A549 (cell line): ENCODE measurements at regions not wholly inside any gene's neighbourhood (a gene's known extent, or its start where the extent isn't known, plus 50 kb on each side); places are given as distances from the start of the nearest gene placed in this dataset.

ENCODE experiments used
- ATAC-seq, 2 experiments: fragments of 200-7000 bp in 1 of 2; fragments of >200 bp in 1 of 2; cut with Nextera tagmentation in 1 of 2; cut with Tn5 transposase in 1 of 2; 3 replicates each; pipeline versions ENCODE4 v1.8.0 to v1.9.1; 2018 to 2020; ENCODE audit warnings: mild to moderate bottlenecking in 1 of 2, moderate library complexity in 1 of 2
- CTCF ChIA-PET: fragments of 300-600 bp; sonication (Branson Sonifier 250); formaldehyde crosslinking; extraction: SDS; loops from one replicate; lab custom pipeline; 2021; ENCODE audit warnings: antibody characterized with exemption, inconsistent platforms; lab: Yijun Ruan, JAX
- POLR2A ChIA-PET: fragments of 350-600 bp; formaldehyde crosslinking; extraction: SDS; loops from one replicate; lab custom pipeline; 2021; ENCODE audit warnings: antibody characterized with exemption, inconsistent platforms; lab: Yijun Ruan, JAX
- DNase-seq, 2 experiments: peaks; one replicate each; pipeline versions ENCODE4 v3.0.0 to v3.0.0-alpha.2; 2011 to 2016; ENCODE audit warnings: low read depth in 1 of 2, low spot score in 1 of 2
- FAIRE-seq: peaks from 2 replicates; lab custom pipeline; 2011; peaks lifted over from hg19 to GRCh38; lab: Jason Lieb, UNC
- H3K27ac ChIP-seq, 2 experiments: fragments of >200 bp; sonication (Bioruptor Twin); formaldehyde crosslinking; 3 replicates each; pipeline ENCODE4 v1.5.1; 2016 to 2017
- H3K4me1 ChIP-seq: fragments of >200 bp; sonication (Bioruptor Twin); formaldehyde crosslinking; 3 replicates; pipeline ENCODE4 v1.6.1; 2016
- H3K4me2 ChIP-seq: fragments of >200 bp; sonication (Bioruptor Twin); formaldehyde crosslinking; 3 replicates; pipeline ENCODE4 v1.6.1; 2016
- H3K4me3 ChIP-seq: fragments of >200 bp; sonication (Bioruptor Twin); formaldehyde crosslinking; 3 replicates; pipeline ENCODE4 v1.5.1; 2016
- H3K9me3 ChIP-seq: fragments of >200 bp; sonication (Bioruptor Twin); formaldehyde crosslinking; 3 replicates; pipeline ENCODE4 v1.6.1; 2016
- BHLHE40 ChIP-seq: IDR thresholded peaks from 2 replicates; pipeline ENCODE4 v1.6.1; 2012; ENCODE audit warnings: low read depth, low read length, inconsistent platforms
- CEBPB ChIP-seq, 2 experiments: fragments of >200 bp in 1 of 2; sonication (Bioruptor Twin) in 1 of 2; formaldehyde crosslinking in 1 of 2; IDR thresholded peaks; 2 replicates each; pipeline ENCODE4 v1.6.1; 2012 to 2016
- CHD4 ChIP-seq: fragments of 200-600 bp; sonication (generic); IDR thresholded peaks from 2 replicates; pipeline ENCODE4 v1.6.1; 2016; ENCODE audit warnings: antibody characterized with exemption, mild to moderate bottlenecking, borderline replicate concordance
- EHMT2 ChIP-seq: fragments of 200-600 bp; sonication (generic); IDR thresholded peaks from 2 replicates; pipeline ENCODE4 v1.6.1; 2016; ENCODE audit warnings: antibody characterized with exemption, low read depth, mild to moderate bottlenecking, moderate library complexity
- EP300 ChIP-seq, 2 experiments: fragments of >200 bp; sonication (Bioruptor Twin); formaldehyde crosslinking; IDR thresholded peaks; 2 replicates in 1 of 2; 3 replicates in 1 of 2; pipeline ENCODE4 v1.6.1; 2016 to 2017
- FOSB ChIP-seq: fragments of 250-450 bp; sonication (Bioruptor Pico); IDR thresholded peaks from 2 replicates; pipeline ENCODE4 v1.5.0; 2020; ENCODE audit warnings: mild to moderate bottlenecking, moderate library complexity
- GATA3 ChIP-seq: IDR thresholded peaks from 2 replicates; pipeline ENCODE4 v1.6.1; 2012; ENCODE audit warnings: borderline replicate concordance
- JUN ChIP-seq, 2 experiments: fragments of >200 bp; sonication (Bioruptor Twin); formaldehyde crosslinking; IDR thresholded peaks; 2 replicates in 1 of 2; 3 replicates in 1 of 2; pipeline ENCODE4 v1.6.1; 2016 to 2017
- JUNB ChIP-seq: fragments of >200 bp; sonication (Bioruptor Twin); formaldehyde crosslinking; IDR thresholded peaks from 2 replicates; pipeline ENCODE4 v1.6.1; 2016
- MAFK ChIP-seq: fragments of 450-650 bp; IDR thresholded peaks from 2 replicates; pipeline ENCODE4 v1.6.1; 2014; ENCODE audit not compliant: partially characterized antibody
- NPAS2 ChIP-seq: fragments of 250-450 bp; sonication (Bioruptor Pico); IDR thresholded peaks from 2 replicates; pipeline ENCODE4 v1.8.0; 2022; ENCODE audit warnings: mild to moderate bottlenecking, moderate library complexity, borderline replicate concordance
- POLR2A ChIP-seq: IDR thresholded peaks from 2 replicates; pipeline ENCODE4 v1.6.1; 2012; ENCODE audit warnings: mild to moderate bottlenecking, low read length
- POLR2AphosphoS2 ChIP-seq: conservative IDR thresholded peaks from 2 replicates; pipeline ENCODE4 v1.6.1; 2012; ENCODE audit warnings: low read length, improper control_type of control experiment, inconsistent platforms
- RARB ChIP-seq: fragments of 250-450 bp; sonication (Bioruptor Pico); IDR thresholded peaks from 2 replicates; pipeline ENCODE4 v1.8.0; 2021; ENCODE audit warnings: mild to moderate bottlenecking, moderate library complexity
- RFX5 ChIP-seq: fragments of 450-650 bp; IDR thresholded peaks from 2 replicates; pipeline ENCODE4 v1.7.1; 2014; ENCODE audit warnings: antibody characterized with exemption, mild to moderate bottlenecking, moderate library complexity
- RNF2 ChIP-seq: fragments of 200-600 bp; sonication (generic); IDR thresholded peaks from 2 replicates; pipeline ENCODE4 v1.6.1; 2016; ENCODE audit warnings: low read depth, mild to moderate bottlenecking, antibody characterized with exemption, moderate library complexity, borderline replicate concordance
- SMC3 ChIP-seq: fragments of >200 bp; sonication (Bioruptor Twin); formaldehyde crosslinking; IDR thresholded peaks from 3 replicates; pipeline ENCODE4 v1.6.1; 2018; ENCODE audit warnings: inconsistent platforms
- SREBF2 ChIP-seq: fragments of 450-650 bp; IDR thresholded peaks from 2 replicates; pipeline ENCODE4 v1.6.1; 2014; ENCODE audit warnings: mild to moderate bottlenecking, moderate library complexity
- TP53 ChIP-seq: fragments of 250-450 bp; sonication (Bioruptor Pico); IDR thresholded peaks from 2 replicates; pipeline ENCODE4 v1.5.0; 2021; ENCODE audit warnings: mild to moderate bottlenecking, moderate library complexity
- ZC3H11A ChIP-seq: fragments of 450-650 bp; IDR thresholded peaks from 2 replicates; pipeline ENCODE4 v1.6.1; 2014; ENCODE audit warnings: antibody characterized with exemption, mild to moderate bottlenecking
- ZFP36 ChIP-seq: fragments of 450-650 bp; IDR thresholded peaks from 2 replicates; pipeline ENCODE4 v1.6.1; 2014; ENCODE audit warnings: borderline replicate concordance; ENCODE audit not compliant: partially characterized antibody
- ZSCAN20 ChIP-seq: fragments of 250-450 bp; sonication (Bioruptor Pico); IDR thresholded peaks from 2 replicates; pipeline ENCODE4 v1.8.0; 2022; ENCODE audit warnings: mild to moderate bottlenecking, moderate library complexity
- WGBS: methylation state at CpG from one replicate; pipeline ENCODE4 v1.1.6; 2017; ENCODE audit errors: missing lambda C conversion rate; 5-methylcytosine and 5-hydroxymethylcytosine counted together
- TF ChIP-seq, protein P1 (sequence below): IDR thresholded peaks from 2 replicates; pipeline ENCODE4 v1.6.1; 2012
- TF ChIP-seq, protein P2 (sequence below): IDR thresholded peaks from 2 replicates; pipeline ENCODE4 v1.6.1; 2012
- TF ChIP-seq, protein P3 (sequence below): fragments of 250-450 bp; sonication (Bioruptor Pico); IDR thresholded peaks from 2 replicates; pipeline ENCODE4 v1.5.0; 2020; ENCODE audit warnings: low read depth, mild to moderate bottlenecking, moderate library complexity

DNA sequence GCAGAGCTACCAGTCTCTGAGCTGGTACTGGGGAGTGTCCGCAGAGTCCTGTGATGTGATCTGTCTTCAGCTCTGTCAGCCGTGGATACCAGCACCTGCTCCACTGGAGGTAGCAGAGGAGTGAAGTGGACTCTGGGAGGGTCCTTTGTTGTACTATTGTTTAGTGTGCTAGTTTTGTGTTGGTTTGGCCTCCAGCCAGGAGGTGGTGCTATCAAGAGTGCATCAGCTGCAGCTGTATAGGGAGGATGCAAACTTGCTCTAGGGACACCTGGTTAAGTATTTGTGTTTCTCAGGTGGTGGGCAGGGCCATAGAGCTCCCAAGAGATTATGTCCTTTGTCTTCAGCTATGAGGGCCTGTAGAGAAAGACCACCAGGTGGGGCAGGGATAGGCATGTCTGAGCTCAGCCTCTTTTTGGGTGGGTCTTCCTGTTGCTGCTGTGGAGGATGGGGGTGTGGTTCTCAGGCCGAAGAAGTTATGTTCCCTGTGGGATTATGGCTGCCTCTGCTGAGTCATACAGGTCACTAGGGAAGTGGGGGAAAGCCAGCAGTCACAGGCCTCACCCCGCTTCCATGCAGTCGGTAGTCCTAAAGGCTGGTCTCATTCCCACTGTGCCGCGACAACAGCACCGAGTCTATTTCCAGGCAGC is 443.2 kb upstream of the TBL1XR1 start:
- ChIA-PET POLR2A (no interaction called here), CTCF (no interaction called here)
- WGBS: no CpG with 5 or more reads among the region's 8 CpGs
- Histone ChIP-seq H3K4me2 (no peak overlapping the region), H3K4me1 (no peaks in the 10 kb centered on the region), H3K9me3 (no peaks in the 10 kb centered on the region), H3K27ac (no peak overlapping the region), H3K4me3 (no peak overlapping the region)
- TF ChIP-seq POLR2AphosphoS2: no peak
- TF ChIP-seq FOSB (CRISPR knock-in tag): no peak
- TF ChIP-seq SMC3: no peak
- TF ChIP-seq, protein P1, sequence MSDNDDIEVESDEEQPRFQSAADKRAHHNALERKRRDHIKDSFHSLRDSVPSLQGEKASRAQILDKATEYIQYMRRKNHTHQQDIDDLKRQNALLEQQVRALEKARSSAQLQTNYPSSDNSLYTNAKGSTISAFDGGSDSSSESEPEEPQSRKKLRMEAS: no peak
- no peak for TF ChIP-seq JUNB
- no peak for TF ChIP-seq ZC3H11A
- TF ChIP-seq RNF2: no peak
- TF ChIP-seq GATA3: no peak
- TF ChIP-seq BHLHE40: no peak
- TF ChIP-seq NPAS2 (CRISPR knock-in tag): no peak
- no peak for TF ChIP-seq CHD4
- TF ChIP-seq, protein P2, sequence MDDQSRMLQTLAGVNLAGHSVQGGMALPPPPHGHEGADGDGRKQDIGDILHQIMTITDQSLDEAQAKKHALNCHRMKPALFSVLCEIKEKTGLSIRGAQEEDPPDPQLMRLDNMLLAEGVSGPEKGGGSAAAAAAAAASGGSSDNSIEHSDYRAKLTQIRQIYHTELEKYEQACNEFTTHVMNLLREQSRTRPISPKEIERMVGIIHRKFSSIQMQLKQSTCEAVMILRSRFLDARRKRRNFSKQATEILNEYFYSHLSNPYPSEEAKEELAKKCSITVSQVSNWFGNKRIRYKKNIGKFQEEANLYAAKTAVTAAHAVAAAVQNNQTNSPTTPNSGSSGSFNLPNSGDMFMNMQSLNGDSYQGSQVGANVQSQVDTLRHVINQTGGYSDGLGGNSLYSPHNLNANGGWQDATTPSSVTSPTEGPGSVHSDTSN: no peak
- TF ChIP-seq JUN (IDR thresholded peaks at IDR 0.05): no peak
- TF ChIP-seq RFX5: no peak
- no peak for TF ChIP-seq TP53 (CRISPR knock-in tag)
- no peak for TF ChIP-seq RARB (CRISPR knock-in tag)
- no peak for TF ChIP-seq ZFP36
- FAIRE-seq: no peak
- ATAC-seq: no peak
- DNase-seq: no peak

DNA sequence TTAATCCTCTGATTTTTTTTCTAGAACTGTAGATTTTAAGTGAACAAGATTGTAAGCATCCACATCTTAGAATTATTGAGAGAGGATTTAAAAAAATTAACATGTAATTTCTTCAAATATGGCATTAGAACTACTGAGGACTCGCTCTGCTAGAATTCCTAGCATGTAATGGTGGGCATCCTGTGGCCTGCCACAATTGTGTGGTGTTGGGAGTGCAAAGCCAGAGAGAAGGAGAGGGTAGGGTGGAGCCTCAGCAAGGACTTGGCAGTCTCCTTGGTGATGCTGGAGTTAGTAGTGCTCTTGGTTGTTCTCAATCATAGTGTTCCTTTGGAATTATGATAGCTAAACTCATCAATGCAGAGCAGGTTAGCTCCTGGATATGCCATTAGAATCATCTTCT is 443.9 kb upstream of the TBL1XR1 start:
- ChIA-PET POLR2A (no interaction called here), CTCF (no interaction called here)
- DNase-seq: no peak
- no peak for ATAC-seq
- Histone ChIP-seq H3K4me2 (no peak overlapping the region), H3K4me3 (no peak overlapping the region), H3K9me3 (no peaks in the 10 kb centered on the region), H3K4me1 (no peaks in the 10 kb centered on the region), H3K27ac (no peak overlapping the region)
- 92% methylated on average over 1 of the region's 1 CpG for WGBS
- no peak for FAIRE-seq
- no peak for TF ChIP-seq MAFK
- no peak for TF ChIP-seq ZSCAN20 (CRISPR knock-in tag)
- TF ChIP-seq SREBF2: no peak
- TF ChIP-seq EP300 (IDR thresholded peaks at IDR 0.05): no peak
- TF ChIP-seq NPAS2 (CRISPR knock-in tag): no peak

DNA sequence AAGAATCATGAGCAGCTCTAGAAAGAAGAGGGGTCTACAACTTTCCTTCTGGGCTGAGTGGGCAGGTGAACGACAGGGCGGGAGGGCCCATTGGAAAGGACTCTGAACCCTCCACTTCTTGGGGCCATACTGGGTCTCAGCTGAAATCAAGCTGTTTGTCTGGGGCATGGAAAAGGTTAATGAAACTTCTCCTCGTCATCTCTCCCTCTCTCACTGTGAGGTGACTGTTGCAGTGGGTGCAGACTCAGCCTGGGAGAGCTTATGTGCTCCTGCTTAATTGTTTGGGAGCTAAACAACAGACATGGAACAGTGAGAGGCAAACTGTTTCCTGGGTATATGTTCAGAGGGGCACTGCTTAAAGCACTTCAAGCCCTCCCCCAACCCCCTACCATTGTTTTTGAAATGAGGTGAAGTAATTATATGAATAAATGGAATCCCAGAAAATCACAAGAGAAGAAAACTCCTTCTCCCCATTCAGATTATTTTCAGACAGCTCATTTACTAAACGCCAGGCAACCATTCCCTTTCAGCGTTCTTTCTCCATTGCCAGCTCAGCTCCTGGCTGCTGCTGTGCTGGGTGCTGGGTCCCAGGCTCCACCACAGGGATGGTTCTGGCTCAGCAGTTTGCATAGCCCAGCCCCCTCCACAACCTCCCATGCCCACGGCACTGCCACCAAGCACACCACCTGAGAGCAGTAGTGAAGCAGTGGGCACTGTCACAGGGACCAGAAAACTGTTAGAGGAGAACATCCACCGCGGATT is 444.9 kb upstream of the TBL1XR1 start:
- POLR2A ChIA-PET: no interaction called here
- TF ChIP-seq GATA3: no peak
- no peak for TF ChIP-seq POLR2A
- TF ChIP-seq EHMT2: no peak
- no peak for TF ChIP-seq CEBPB (IDR thresholded peaks at IDR 0.05)
- TF ChIP-seq, protein P3, sequence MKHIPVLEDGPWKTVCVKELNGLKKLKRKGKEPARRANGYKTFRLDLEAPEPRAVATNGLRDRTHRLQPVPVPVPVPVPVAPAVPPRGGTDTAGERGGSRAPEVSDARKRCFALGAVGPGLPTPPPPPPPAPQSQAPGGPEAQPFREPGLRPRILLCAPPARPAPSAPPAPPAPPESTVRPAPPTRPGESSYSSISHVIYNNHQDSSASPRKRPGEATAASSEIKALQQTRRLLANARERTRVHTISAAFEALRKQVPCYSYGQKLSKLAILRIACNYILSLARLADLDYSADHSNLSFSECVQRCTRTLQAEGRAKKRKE: no peak
- H3K9me3 ChIP-seq: no peaks in the 10 kb centered on the region
- no peak overlapping the region for H3K4me3 ChIP-seq
- FAIRE-seq (no peak), DNase-seq (no peak), ATAC-seq (no peak)
- no peaks in the 10 kb centered on the region for H3K4me1 ChIP-seq
- no peak overlapping the region for H3K4me2 ChIP-seq
- 71% methylated on average over 7 of the region's 8 CpGs for WGBS
- CTCF ChIA-PET: interaction anchor here (0.6 kb wide), 1 partner anchor 11 kb away, joined by 3 read pairs; no protein-coding TSS in a partner anchor
- H3K27ac ChIP-seq: no peak overlapping the region
